ENCODE measurements at regions not wholly inside any gene's neighbourhood (a gene's known extent, or its start where the extent isn't known, plus 50 kb on each side); places are given as distances from the start of the nearest gene placed in this dataset.

DNA sequence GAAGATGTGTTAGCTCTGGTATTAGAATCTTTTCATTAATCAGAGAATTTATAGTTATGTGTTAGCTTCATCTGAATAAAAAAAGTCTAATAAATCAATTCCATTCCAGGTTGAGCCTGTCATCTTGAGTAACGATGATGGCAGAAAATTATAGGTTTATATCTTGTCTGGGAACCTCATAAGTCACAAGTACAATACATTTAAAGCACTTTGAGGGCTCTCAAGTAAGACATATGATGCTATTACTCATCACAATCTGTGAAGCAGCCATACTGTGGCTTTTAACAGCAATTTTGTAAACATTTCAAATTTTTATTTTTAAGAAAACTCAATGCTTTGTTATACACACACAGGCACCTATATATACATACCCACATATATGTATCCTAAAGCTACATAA is 484.1 kb upstream of the VRK2 start:
- peaks cover 11% of the 10 kb centered on the region for H3K27me3 Mint-ChIP-seq (ENCODE audit: low read depth)
- H3K27ac Mint-ChIP-seq (ENCODE audit: unreplicated experiment), result no peak overlapping the region
- H3K4me1 Mint-ChIP-seq (ENCODE audit: low read depth), result no peaks in the 10 kb centered on the region
- H3K4me3 Mint-ChIP-seq (ENCODE audit: unreplicated experiment), result no peak overlapping the region
- TF ChIP-seq CTCF (IDR thresholded peaks at IDR 0.05), result no peak
- no peaks in the 10 kb centered on the region for H3K9me3 Mint-ChIP-seq (ENCODE audit: low read depth)
- no peaks in the 10 kb centered on the region for H3K36me3 Mint-ChIP-seq (ENCODE audit: low read depth)
- no peak for DNase-seq (ENCODE audit: low spot score)

- H3K27me3 Mint-ChIP-seq (ENCODE audit: low read depth), result peaks cover 11% of the 10 kb centered on the region
- DNase-seq (ENCODE audit: low spot score), result no peak
- TF ChIP-seq CTCF (IDR thresholded peaks at IDR 0.05), result no peak
- no peaks in the 10 kb centered on the region for H3K4me1 Mint-ChIP-seq (ENCODE audit: low read depth)
- H3K27ac Mint-ChIP-seq (ENCODE audit: unreplicated experiment), result no peak overlapping the region
- H3K4me3 Mint-ChIP-seq (ENCODE audit: unreplicated experiment), result no peak overlapping the region
- no peaks in the 10 kb centered on the region for H3K36me3 Mint-ChIP-seq (ENCODE audit: low read depth)
- H3K9me3 Mint-ChIP-seq (ENCODE audit: low read depth), result no peaks in the 10 kb centered on the region
Measured at GRCh38 chr2:57563015-57563414, 483.6 kb upstream of the VRK2 start.

GRCh38 chr2:57567245-57567644 is 479.4 kb upstream of the VRK2 start:
- Mint-ChIP-seq H3K9me3 (ENCODE audit: low read depth) (no peaks in the 10 kb centered on the region), H3K36me3 (ENCODE audit: low read depth) (no peaks in the 10 kb centered on the region), H3K27ac (ENCODE audit: unreplicated experiment) (no peak overlapping the region), H3K4me3 (ENCODE audit: unreplicated experiment) (no peak overlapping the region), H3K4me1 (ENCODE audit: low read depth) (no peaks in the 10 kb centered on the region), H3K27me3 (ENCODE audit: low read depth) (peaks cover 9% of the 10 kb centered on the region)
- no peak for TF ChIP-seq CTCF (IDR thresholded peaks at IDR 0.05)
- DNase-seq (ENCODE audit: low spot score), result no peak

DNA sequence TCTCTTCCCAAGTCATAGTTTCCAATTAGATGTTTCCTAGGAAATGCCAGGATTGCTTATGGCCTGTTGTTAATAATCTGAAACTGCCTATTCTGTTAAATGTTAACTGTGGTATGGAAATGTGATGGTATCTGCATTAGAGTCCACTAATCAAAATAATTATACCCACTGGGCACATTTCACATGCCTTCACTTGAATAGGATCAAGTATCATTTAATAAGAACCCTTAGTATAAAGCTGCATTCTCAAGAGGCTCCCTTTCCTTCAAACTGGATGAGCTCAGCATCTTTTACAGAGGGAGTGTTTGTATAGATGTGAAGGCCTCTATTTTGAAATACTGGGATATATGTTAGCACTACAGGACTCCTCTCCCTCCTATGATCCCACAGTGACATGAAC is 477.2 kb upstream of the VRK2 start:
- no peak for DNase-seq (ENCODE audit: low spot score)
- Mint-ChIP-seq H3K9me3 (ENCODE audit: low read depth) (no peaks in the 10 kb centered on the region), H3K4me3 (ENCODE audit: unreplicated experiment) (no peak overlapping the region), H3K36me3 (ENCODE audit: low read depth) (no peaks in the 10 kb centered on the region), H3K27me3 (ENCODE audit: low read depth) (peaks cover 11% of the 10 kb centered on the region), H3K4me1 (ENCODE audit: low read depth) (no peaks in the 10 kb centered on the region), H3K27ac (ENCODE audit: unreplicated experiment) (no peak overlapping the region)
- TF ChIP-seq CTCF (IDR thresholded peaks at IDR 0.05), result no peak

DNA sequence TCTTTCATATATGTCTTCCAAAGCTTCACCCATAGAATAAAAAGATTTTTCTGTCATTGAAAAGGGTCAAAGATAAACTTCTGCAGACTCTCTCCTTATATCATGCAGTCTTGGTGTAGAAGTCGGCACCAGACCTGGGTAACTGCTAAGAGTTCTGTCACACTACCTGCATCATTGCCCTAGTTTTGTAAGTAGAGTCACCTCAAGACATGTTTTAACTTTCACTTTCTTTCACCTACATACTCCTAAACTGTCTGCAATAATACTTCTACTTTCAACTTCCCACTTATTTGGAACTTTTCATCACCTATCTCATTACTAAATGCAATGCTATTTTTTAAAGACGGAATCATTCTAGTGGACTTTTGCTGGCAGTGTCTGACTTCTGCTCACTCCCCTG is 475.6 kb upstream of the VRK2 start:
- Mint-ChIP-seq H3K9me3 (ENCODE audit: low read depth) (no peaks in the 10 kb centered on the region), H3K4me1 (ENCODE audit: low read depth) (no peaks in the 10 kb centered on the region), H3K27me3 (ENCODE audit: low read depth) (peaks cover 3% of the 10 kb centered on the region), H3K36me3 (ENCODE audit: low read depth) (no peaks in the 10 kb centered on the region), H3K4me3 (ENCODE audit: unreplicated experiment) (no peak overlapping the region), H3K27ac (ENCODE audit: unreplicated experiment) (no peak overlapping the region)
- no peak for DNase-seq (ENCODE audit: low spot score)
- TF ChIP-seq CTCF (IDR thresholded peaks at IDR 0.05), result no peak
